ENCODE measurements at regions not wholly inside any gene's neighbourhood (a gene's known extent, or its start where the extent isn't known, plus 50 kb on each side); places are given as distances from the start of the nearest gene placed in this dataset.
"Not testable (repeated sequence)": the region's sequence is repeated elsewhere in the genome, so short reads cannot be mapped to it uniquely, and the experiment has no call there.

- DNase-seq: not testable (repeated sequence)
Observed at GRCh38 chr11:106577384-106577783, 440.9 kb downstream of the GUCY1A2 start.

- no peak for DNase-seq
Observed at GRCh38 chr11:106581399-106581798, 436.9 kb downstream of the GUCY1A2 start.

GRCh38 chr11:106585061-106585460 is 433.2 kb downstream of the GUCY1A2 start:
- no peak for DNase-seq

DNA sequence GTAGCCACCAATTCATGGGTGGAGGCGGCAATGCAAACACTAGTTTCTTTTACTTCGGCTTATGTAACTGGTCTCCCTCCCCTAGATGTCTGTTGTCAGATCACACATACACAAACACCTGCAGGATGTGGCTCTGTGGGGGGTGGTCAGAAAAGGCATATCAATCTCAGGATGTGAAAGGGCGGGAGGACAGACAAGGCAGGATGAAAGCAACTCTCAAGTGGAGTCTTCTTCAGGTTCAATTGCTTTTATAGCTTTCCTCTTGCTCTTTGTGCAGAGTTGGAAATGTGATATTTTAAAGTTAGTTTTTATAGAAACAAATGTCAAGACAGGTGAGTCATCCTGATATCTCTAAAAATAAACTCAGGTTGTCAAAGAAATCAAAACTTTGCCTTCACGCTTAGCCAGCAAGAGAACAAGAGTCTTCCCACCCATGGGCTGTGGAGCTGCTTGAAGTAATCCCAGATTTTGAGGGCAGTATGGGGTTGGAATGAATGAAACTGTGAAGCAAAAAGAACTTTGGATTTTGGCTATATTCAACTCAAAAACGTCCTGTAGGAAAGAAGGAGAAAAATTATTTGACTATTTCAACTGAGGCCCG is 423.4 kb downstream of the GUCY1A2 start:
- DNase-seq: no peak

- no peak for DNase-seq
Observed at GRCh38 chr11:106601684-106602297, 416.5 kb downstream of the GUCY1A2 start.

GRCh38 chr11:106608677-106609076 is 409.6 kb downstream of the GUCY1A2 start:
- DNase-seq: no peak

- DNase-seq: no peak
Observed at GRCh38 chr11:106614262-106614661, 404.0 kb downstream of the GUCY1A2 start.

- no peak for DNase-seq
Observed at GRCh38 chr11:106619320-106619990, 398.8 kb downstream of the GUCY1A2 start.

GRCh38 chr11:106621484-106621883 is 396.8 kb downstream of the GUCY1A2 start:
- no peak for DNase-seq
